SK-N-MC (cell line): ENCODE measurements at regions not wholly inside any gene's neighbourhood (a gene's known extent, or its start where the extent isn't known, plus 50 kb on each side); places are given as distances from the start of the nearest gene placed in this dataset.

Source experiments
- EZH2 ChIP-seq: fragments of 200-600 bp; sonication (generic); IDR thresholded peaks from one replicate; pipeline ENCODE4 v1.6.1; 2017; ENCODE audit warnings: antibody characterized with exemption
- POLR2AphosphoS5 ChIP-seq: IDR thresholded peaks from 2 replicates; pipeline ENCODE4 v1.6.1; 2012; ENCODE audit warnings: mild to moderate bottlenecking, low read depth, low read length, borderline replicate concordance

- no peak for TF ChIP-seq EZH2
- TF ChIP-seq POLR2AphosphoS5 = no peak
Observed at GRCh38 chr5:43895876-43896275, 292.9 kb downstream of the NNT start.
